Gastrocnemius medialis (tissue), 4 donors: ENCODE measurements at regions not wholly inside any gene's neighbourhood (a gene's known extent, or its start where the extent isn't known, plus 50 kb on each side); places are given as distances from the start of the nearest gene placed in this dataset.

Experiments
- ATAC-seq, 2 donors: fragments of 150-250 bp; one replicate each; pipeline ENCODE4 v1.9.1; 2016
- DNase-seq, 2 donors: peaks; one replicate each; pipeline ENCODE4 v3.0.0-alpha.2; 2019
- H3K27ac ChIP-seq, 4 donors: fragments of 200-600 bp; sonication (generic); 1 replicate in 1 of 4; 2 replicates in 3 of 4; pipeline ENCODE4 v1.5.1; 2016 to 2018; ENCODE audit warnings: mild to moderate bottlenecking in 2 of 4, moderate library complexity in 1 of 4
- H3K27me3 ChIP-seq, 3 donors: fragments of 200-600 bp; sonication (generic) in 2 of 3; 1 replicate in 1 of 3; 2 replicates in 2 of 3; pipeline versions ENCODE4 v1.5.1 to v1.6.0; 2016 to 2019; ENCODE audit warnings: mild to moderate bottlenecking in 1 of 3, moderate library complexity in 1 of 3
- H3K36me3 ChIP-seq, 2 donors: fragments of 200-600 bp; sonication (generic) in 1 of 2; one replicate each; pipeline ENCODE4 v1.5.1; 2017 to 2018
- H3K4me1 ChIP-seq, 2 donors: fragments of 200-600 bp; sonication (generic) in 1 of 2; one replicate each; pipeline ENCODE4 v1.5.1; 2016 to 2017; ENCODE audit warnings: mild to moderate bottlenecking in 2 of 2
- H3K4me3 ChIP-seq, 4 donors: fragments of 200-600 bp; sonication (generic) in 3 of 4; 1 replicate in 1 of 4; 2 replicates in 3 of 4; pipeline ENCODE4 v1.5.1; 2016 to 2019; ENCODE audit warnings: mild to moderate bottlenecking in 2 of 4
- H3K9me3 ChIP-seq, 3 donors: fragments of 200-600 bp; sonication (generic) in 2 of 3; 1 replicate in 1 of 3; 2 replicates in 2 of 3; pipeline ENCODE4 v1.5.1; 2016 to 2019
- CTCF ChIP-seq, 5 experiments: fragments of 450-650 bp in 3 of 5; fragments of 200-600 bp in 2 of 5; sonication (generic) in 2 of 5; IDR thresholded peaks in 4 of 5; conservative IDR thresholded peaks in 1 of 5; 1 replicate in 4 of 5; 2 replicates in 1 of 5; pipeline ENCODE4 v1.5.1; 2016 to 2019; ENCODE audit warnings: antibody characterized with exemption in 5 of 5, mild to moderate bottlenecking in 3 of 5, moderate library complexity in 3 of 5
- POLR2A ChIP-seq, 2 donors: fragments of 450-650 bp; IDR thresholded peaks; one replicate each; pipeline ENCODE4 v1.6.1; 2017; ENCODE audit warnings: antibody characterized with exemption in 2 of 2, mild to moderate bottlenecking in 2 of 2, moderate library complexity in 2 of 2
- in situ Hi-C, 4 donors: fragments of 200-750 bp; cut with MboI; loops; one replicate each; pipeline versions ENCODE4 v1.15.0 to v1.8.0; 2017; ENCODE audit warnings: low sequenced_read_pairs in 4 of 4
- intact Hi-C: fragments of 100-400 bp; cut with DNase I; formaldehyde crosslinking; loops from one replicate; pipeline ENCODE4 v1.15.1; 2023; ENCODE audit warnings: low total_unique reads

DNA sequence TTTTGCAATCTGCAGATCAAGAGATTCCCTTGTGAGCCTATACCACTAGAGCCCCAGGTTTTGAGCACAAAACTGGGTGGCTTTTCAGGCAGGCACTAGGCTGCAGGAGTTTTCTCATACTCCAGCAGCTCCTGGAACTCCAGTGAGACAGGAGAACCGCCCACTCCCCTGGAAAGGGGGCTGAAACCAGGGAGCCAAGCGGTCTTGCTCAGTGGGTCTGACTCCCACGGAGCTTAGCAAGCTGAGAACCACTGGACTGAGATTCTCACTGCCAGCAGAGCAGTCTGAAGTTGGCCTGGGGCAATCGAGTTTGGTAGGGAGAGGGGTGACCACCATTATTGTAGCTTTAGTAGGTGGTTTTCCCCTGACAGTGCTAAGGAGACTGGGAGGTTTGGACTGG is 313.8 kb upstream of the TEX13C start:
- no peak for TF ChIP-seq POLR2A (IDR thresholded peaks at IDR 0.05)
- no peak for TF ChIP-seq CTCF (IDR thresholded peaks at IDR 0.05 in 4 of 5, conservative IDR thresholded peaks at IDR 0.05 in 1 of 5)
- in situ Hi-C loops (no loop called here), intact Hi-C loops (no loop called here)
- no peak for DNase-seq
- Histone ChIP-seq H3K9me3 (no peaks in the 10 kb centered on the region), H3K27me3 (no peaks in the 10 kb centered on the region), H3K27ac (no peak overlapping the region), H3K36me3 (no peaks in the 10 kb centered on the region), H3K4me3 (no peak overlapping the region), H3K4me1 (no peaks in the 10 kb centered on the region)
- no peak for ATAC-seq

GRCh38 chrX:125006704-125007103 is 313.0 kb upstream of the TEX13C start:
- no peaks in the 10 kb centered on the region for H3K27me3 ChIP-seq
- no peak for TF ChIP-seq CTCF (IDR thresholded peaks at IDR 0.05 in 4 of 5, conservative IDR thresholded peaks at IDR 0.05 in 1 of 5)
- TF ChIP-seq POLR2A (IDR thresholded peaks at IDR 0.05): no peak
- H3K4me3 ChIP-seq: no peak overlapping the region
- no peak for ATAC-seq
- H3K27ac ChIP-seq: no peak overlapping the region
- intact Hi-C loops: no loop called here
- in situ Hi-C loops: no loop called here
- no peaks in the 10 kb centered on the region for H3K4me1 ChIP-seq
- no peaks in the 10 kb centered on the region for H3K36me3 ChIP-seq
- DNase-seq: no peak
- H3K9me3 ChIP-seq: no peaks in the 10 kb centered on the region

DNA sequence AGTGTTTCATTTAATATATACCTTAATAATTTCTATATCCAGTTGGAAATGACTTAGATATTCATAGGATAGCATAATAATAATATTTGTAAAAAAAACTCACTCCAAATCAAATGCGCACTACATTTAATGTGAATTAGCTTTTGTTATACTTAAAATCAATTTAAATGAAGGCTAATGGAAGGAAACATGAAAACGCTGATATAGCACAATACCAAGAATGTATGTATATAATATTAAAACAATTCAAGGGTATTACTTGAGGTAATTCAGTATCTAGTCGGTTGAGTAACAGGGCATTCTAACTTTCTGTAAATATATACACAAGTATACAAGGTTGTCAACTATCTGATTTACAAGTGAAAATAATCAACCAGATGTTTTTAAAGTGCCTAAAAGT is 307.1 kb upstream of the TEX13C start:
- Histone ChIP-seq H3K36me3 (no peaks in the 10 kb centered on the region), H3K4me3 (no peak overlapping the region), H3K27me3 (no peaks in the 10 kb centered on the region), H3K9me3 (no peaks in the 10 kb centered on the region), H3K27ac (no peak overlapping the region), H3K4me1 (no peaks in the 10 kb centered on the region)
- ATAC-seq (no peak), DNase-seq (no peak)
- TF ChIP-seq POLR2A (IDR thresholded peaks at IDR 0.05) (no peak), CTCF (IDR thresholded peaks at IDR 0.05 in 4 of 5, conservative IDR thresholded peaks at IDR 0.05 in 1 of 5) (no peak)
- intact Hi-C loops (no loop called here), in situ Hi-C loops (no loop called here)

DNA sequence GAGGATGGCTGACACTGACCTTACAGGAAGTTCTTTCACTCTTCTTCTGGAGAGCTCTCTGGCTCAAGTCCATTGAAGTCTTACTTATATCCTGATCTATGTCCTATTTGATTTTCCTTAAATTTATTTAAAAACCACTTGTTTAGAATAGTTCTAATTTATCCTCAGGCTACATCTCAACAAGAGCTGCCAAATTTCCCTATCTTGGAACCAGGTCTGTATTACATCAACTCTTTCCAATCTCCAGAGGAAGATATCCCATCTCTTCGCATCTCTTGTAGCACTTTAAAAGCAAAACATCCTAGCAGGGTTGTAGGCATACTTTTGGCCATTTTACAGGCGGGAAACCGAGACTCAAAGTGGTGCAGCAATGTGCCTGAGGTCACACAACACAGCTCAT is 290.5 kb upstream of the TEX13C start:
- no peak overlapping the region for H3K4me3 ChIP-seq
- no peak for TF ChIP-seq CTCF (IDR thresholded peaks at IDR 0.05 in 4 of 5, conservative IDR thresholded peaks at IDR 0.05 in 1 of 5)
- no peak for TF ChIP-seq POLR2A (IDR thresholded peaks at IDR 0.05)
- H3K4me1 ChIP-seq: no peaks in the 10 kb centered on the region
- no peaks in the 10 kb centered on the region for H3K9me3 ChIP-seq
- ATAC-seq (no peak), DNase-seq (no peak)
- H3K27me3 ChIP-seq: no peaks in the 10 kb centered on the region
- in situ Hi-C loops (no loop called here), intact Hi-C loops (no loop called here)
- no peak overlapping the region for H3K27ac ChIP-seq
- no peaks in the 10 kb centered on the region for H3K36me3 ChIP-seq
